ENCODE measurements at regions not wholly inside any gene's neighbourhood (a gene's known extent, or its start where the extent isn't known, plus 50 kb on each side); places are given as distances from the start of the nearest gene placed in this dataset.
"Not testable (repeated sequence)": the region's sequence is repeated elsewhere in the genome, so short reads cannot be mapped to it uniquely, and the experiment has no call there.

DNA sequence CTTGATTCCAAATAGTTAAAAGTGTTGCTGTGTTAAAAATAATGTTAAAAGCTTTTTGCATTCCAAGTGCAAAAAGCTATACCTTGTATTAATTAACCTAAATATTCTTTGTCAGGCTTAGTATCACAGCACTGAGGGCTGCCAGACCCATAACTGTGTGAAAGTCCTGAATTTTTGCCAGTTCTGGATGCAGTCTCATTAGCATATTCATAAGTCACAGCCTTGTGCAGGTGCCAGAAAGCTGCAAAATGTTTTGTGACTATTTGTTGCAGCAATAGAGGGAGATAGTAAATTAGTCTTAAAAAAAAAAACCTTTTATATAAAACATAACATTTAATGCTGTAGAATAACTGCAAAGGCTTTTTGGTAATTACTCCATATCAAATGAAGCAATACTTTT, 56.6 kb downstream of the SLITRK1 start:
- peak in 6 of 10 donors; percentile 26 to 82 (median 44) for DNase-seq
- intact Hi-C loops (cut with DNase I) = loop anchor here (10.0 kb wide), 1 partner anchor 59 kb away; the partner anchor contains the start of gene SLITRK1

DNA sequence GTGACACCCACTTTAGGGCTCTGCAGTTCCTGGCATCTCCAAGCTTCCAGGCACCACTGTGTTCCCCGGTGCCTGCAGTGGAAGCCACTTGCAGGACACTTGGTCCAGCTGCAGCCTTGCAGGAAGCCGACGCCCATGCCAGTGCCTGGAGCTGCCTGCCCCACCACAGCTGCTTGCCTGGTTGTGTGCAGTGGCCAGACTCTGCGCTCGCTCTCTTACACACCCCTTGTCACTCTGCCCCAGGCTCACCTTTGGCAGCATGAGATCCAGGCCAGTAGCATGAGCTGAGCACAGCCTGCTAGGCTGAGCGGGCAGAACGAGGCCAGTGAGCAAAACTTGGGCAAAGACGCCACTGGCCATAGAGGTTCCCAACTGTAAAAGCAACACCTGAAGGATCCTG, 57.7 kb downstream of the SLITRK1 start:
- intact Hi-C loops (cut with DNase I) = loop anchor here (10.0 kb wide), 1 partner anchor 60 kb away; the partner anchor contains the start of gene SLITRK1

DNA sequence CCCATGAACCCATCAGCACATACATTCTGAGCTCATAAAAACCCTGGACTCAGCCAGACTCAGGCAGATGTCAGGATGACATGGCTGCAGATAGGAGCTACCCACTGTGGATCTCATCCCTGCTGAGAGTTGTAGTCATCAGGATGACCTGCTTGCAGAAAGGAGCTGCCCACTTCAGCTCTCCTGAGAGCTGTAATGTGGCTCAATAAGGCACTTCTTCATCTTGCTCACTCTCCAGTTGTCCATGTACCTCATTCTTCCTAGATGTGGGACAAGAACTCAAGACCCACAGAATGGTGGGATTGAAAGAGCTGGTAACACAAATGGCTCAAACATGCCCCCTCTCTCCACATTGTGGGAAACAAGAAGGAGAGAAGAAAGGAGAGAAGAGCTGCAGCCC, 58.2 kb downstream of the SLITRK1 start:
- intact Hi-C loops (cut with DNase I) = loop anchor here (10.0 kb wide), 1 partner anchor 61 kb away; the partner anchor contains the start of gene SLITRK1
- DNase-seq = no peak

More for the DNA sequence above, 57.7 kb downstream of the SLITRK1 start:
- peak in 3 of 10 donors; percentile 34 to 86 (median 53) for DNase-seq

DNA sequence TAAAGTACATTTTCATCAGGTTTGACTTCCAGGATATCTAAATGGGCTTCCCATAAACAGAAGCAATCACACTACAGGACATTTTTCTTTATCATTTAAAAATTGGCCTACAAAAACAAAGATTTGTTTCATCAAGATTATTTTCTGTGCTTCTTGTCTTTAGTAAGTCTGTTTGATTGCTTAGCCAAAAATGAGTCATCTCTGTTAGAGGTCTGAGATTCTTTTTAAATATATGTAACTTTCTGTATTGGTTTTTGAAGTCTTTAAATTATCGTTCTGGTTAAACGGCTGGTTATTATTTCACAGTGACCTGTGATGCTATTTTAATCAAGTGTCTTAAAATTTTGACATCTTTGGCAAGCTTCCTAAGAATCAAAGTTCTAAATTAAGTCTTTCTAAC, 62.7 kb downstream of the SLITRK1 start:
- intact Hi-C loops (cut with DNase I) = loop anchor here (10.0 kb wide), 1 partner anchor 65 kb away; the partner anchor contains the start of gene SLITRK1
- DNase-seq = no peak

DNA sequence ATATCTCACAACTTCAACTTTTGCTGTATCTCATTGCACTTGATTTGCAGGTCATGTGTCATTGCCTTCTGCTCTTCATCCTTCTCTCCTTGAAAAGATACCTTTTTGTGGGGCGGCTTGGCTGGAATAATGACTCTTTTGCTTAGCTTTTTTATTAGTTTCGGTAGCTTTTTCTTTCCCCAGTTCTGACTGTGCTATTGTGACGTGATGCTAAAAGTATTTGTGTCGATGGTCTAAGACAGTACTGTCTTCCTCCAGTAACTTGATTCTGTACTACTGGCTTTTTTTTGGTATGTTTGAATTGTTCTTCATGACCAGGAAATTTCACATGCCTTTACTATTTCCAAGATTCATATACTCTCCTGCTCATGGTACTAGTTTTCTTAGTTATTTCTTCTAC, 63.1 kb downstream of the SLITRK1 start:
- no peak for DNase-seq
- intact Hi-C loops (cut with DNase I) = no loop called here

DNA sequence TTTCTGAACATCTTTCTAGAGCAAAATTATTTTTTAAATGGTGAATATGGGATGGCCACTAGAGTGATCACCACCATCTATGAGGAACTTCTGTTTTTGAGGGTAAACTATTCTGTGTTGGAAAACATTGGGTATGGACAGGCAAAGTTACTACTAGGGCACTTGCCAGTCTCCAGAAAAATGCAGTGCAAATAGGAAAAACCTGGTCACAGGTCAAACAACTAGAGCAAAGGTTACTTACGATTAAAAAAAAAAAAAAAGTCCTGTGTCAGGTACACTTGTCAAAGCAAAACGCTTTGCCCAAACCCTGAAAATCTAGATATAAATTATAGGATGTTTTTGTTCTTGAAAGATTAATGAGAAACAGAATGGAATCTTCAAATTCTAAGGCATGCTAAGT, 66.2 kb downstream of the SLITRK1 start:
- intact Hi-C loops (cut with DNase I) = no loop called here
- no peak for DNase-seq

DNA sequence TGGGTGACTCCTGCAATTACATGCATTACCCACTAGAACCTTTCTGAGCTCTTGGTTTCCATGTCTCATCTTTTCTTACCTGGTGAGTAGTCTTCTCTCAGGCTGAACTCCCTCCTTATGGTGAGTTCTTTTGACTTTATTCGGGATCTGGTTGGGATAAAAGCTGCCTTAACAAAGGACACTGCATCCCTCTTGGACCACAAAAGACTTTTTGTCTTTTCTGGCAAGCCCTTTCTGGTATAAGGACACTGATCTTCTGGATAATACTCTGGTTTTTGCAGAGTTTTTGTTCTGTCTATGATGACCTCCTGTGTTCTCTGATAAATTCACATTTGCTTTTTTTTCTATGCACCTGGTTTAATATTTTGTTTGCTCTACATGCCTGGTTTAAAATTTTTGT, 66.7 kb downstream of the SLITRK1 start:
- no peak for DNase-seq
- intact Hi-C loops (cut with DNase I) = no loop called here

DNA sequence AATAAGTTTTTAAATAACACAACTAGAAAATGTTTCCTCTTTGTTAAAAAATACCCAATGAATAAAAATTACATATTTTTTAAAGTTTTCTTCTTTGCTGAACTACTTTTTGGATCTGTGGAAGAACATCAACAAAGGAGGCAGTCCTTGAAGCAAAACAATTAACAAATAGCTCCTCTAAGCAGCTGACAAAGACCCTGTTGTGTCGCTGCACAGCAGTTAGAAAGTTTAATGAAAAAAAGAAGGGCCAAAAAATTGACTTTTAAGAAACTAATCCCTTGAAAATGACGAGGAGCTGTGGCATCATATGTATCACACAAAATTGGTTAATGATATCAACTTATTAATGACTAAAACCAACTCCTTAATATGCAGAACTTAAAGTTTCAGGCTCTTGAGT, 72.1 kb downstream of the SLITRK1 start:
- DNase-seq = no peak
- intact Hi-C loops (cut with DNase I) = no loop called here

DNA sequence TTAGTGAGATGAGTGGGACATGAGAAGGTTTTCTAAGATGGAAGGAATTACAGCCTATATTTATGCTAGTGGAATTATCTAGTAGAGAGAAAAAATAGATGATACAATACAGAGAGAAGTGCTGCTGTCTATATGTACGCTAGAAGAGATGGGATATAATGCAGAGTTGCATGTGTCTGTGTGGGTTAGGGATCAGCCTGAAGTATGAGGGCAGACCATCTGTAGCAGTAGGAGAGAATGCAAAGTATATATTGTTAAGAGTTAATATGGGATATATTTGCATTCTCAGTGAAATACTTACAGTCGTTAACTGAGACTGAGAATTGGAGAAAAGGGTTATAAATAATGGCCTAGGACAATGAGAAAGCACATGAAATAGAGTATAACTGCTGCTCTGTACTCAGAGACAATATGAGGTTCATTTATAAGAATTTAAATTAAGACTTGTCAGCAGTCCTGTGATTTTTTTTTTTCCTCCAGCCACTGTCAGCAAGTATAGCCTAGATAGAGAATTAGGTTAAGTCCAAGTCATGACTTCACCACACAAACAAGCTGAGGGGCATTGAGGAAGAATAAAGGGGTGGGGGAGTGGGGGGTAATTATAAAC, 77.8 kb downstream of the SLITRK1 start:
- DNase-seq = no peak
- intact Hi-C loops (cut with DNase I) = no loop called here

DNA sequence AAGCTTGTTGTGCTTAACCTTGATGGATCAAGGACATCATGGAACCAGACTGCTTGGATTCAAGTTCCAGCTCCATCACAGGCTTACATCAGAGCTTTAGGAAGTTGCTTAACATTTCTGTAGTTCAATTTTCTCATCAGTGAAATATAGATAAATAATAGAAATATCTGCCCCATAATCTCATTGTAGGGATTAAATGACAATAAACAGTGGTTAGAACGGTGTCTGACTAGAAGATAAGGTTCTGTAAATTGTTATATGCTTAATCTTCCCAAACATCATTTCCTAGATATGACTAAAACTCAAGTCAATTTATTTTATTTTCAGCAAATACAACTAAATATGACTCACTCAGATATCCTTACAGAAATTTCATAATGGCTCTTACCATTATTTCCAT, 83.5 kb downstream of the SLITRK1 start:
- no peak for DNase-seq
- intact Hi-C loops (cut with DNase I) = no loop called here

DNA sequence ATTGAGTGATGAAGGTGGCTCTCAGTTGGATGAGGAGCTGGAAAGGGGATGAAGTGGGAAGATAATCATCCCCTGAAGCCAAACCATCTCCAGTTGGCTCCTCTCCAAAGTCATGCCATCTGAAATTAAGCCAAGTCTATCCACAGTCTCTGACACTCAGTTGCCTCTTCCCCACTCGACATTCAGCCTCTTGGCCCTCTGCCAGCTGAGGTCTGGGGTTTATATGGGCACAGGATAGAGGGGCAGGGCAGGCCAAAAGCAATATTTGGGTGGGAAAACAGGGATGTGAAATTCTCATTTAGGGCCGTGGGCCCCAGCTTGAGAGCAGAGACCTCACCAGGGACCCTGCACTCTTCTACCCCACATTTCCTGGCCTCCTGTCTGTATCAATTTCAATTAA, 85.9 kb downstream of the SLITRK1 start:
- intact Hi-C loops (cut with DNase I) = no loop called here
- DNase-seq = peak in 1 of 10 donors; percentile 67

DNA sequence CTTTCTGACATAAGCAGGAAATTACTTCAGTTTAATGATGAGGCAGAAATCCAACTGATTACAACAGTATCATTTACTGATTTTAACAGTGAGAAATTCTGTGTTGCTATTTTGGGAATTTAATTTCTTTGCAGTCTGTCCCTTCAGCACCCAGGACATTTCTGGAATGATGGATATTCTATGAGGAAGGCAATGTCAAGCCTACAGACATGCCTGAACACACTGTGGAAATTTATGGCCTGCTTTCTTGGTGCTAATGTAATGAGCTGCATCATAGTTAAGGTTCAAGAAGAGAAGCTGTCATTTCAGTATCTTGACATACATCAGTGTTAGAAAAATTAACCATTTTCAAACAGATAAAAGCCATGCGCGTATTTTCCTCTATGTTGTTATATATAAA, 87.7 kb downstream of the SLITRK1 start:
- no peak for DNase-seq
- intact Hi-C loops (cut with DNase I) = no loop called here

DNA sequence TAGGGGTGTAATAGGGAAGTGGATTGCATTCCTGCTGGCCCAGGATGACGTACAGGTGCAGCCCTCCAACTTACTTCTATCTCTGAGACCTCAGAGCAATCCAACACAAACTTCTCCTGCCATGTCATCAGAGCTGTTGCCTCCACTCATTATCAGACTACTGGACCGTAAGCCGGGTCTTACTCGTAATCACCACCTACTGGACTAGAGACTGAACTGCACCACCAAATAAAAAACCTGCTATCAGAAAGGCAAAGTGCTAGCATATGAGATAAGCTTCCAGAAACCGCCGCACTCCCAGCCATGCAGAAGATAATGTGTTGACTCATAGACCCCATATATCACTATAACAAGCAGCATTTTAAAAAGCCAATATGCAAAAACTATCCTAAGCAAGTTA, 102.0 kb downstream of the SLITRK1 start:
- intact Hi-C loops (cut with DNase I) = no loop called here
- no peak for DNase-seq

DNA sequence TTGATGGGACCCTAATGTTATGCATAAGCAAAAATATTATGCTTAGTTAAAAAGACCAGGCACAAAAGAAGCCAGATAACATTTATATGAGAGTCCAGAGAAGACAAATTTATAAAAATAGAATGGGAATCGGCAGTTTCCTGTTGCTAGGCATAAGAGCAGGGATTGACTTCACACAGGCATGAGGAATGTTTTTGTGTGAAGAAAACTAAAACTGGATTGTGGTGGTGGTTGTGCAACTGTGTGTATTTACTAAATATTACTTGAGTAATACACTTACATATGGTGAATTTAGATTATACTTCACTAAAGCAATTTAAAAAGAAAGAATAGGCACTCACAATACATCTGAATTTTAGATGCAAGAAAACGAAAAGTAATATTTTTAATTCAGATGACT, 108.3 kb downstream of the SLITRK1 start:
- intact Hi-C loops (cut with DNase I) = no loop called here
- no peak for DNase-seq

DNA sequence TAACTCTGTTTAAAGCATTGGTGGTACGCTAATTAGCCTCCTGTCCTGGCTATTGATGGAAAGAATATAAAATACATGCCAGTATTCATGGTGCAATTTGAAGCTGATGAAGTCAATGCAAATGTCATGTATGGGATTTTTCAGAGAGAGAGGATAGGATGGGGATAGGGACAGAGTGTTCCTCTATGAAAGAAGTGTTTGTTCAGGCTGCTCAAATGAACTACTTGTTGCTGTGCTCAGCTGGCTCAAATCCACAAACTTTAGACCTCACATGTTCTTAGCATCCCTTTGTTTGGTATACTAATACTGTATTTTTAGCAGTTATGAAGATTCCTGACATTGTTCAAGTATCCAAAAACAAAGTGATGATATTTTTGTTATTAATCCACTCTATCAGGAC, 116.5 kb downstream of the SLITRK1 start:
- intact Hi-C loops (cut with DNase I) = loop anchor here (5.0 to 10.0 kb wide), 2 partner anchors 117 to 131 kb away; partner anchors contain the start of gene SLITRK1
- DNase-seq = peak in 1 of 10 donors; percentile 40

DNA sequence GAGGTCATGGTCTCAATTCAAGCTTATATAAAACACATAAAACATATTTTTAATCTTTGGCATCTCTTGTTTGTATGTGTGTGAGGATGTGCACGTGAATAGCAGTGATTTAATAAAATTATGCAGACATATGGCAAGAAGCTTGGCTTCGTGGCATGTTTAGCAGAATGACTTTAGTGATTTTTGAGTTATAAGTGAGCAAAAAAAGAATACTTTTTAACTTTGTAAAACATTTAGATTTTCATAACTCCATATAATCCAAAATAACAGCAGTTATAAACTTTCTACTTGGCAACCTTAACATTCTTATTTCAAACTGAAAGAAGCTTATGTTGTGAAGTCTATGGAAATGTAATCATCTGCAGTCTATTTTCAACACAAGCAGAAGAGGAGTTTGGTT, 120.6 kb downstream of the SLITRK1 start:
- intact Hi-C loops (cut with DNase I) = loop anchor here (10.0 kb wide), 1 partner anchor 127 kb away; no protein-coding TSS in a partner anchor

DNA sequence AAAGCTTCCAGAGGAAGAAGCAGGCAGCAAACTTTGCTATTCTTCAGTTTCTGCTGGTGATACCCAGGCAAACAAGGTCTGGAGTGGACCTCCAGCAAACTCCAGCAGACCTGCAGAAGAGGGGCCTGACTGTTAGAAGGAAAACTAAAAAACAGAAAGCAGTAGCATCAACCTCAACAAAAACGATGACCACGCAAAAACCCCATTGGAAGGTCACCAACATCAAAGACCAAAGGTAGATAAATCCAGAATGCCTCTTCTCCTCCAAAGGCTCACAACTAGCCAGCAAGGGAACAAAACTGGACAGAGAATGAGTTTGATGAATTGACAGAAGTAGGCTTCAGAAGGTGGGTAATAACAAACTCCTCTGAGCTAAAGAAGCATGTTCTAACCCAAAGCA, 127.1 kb downstream of the SLITRK1 start:
- DNase-seq; intact Hi-C loops (cut with DNase I): not testable (repeated sequence)

More for the DNA sequence above, 120.6 kb downstream of the SLITRK1 start:
- no peak for DNase-seq

DNA sequence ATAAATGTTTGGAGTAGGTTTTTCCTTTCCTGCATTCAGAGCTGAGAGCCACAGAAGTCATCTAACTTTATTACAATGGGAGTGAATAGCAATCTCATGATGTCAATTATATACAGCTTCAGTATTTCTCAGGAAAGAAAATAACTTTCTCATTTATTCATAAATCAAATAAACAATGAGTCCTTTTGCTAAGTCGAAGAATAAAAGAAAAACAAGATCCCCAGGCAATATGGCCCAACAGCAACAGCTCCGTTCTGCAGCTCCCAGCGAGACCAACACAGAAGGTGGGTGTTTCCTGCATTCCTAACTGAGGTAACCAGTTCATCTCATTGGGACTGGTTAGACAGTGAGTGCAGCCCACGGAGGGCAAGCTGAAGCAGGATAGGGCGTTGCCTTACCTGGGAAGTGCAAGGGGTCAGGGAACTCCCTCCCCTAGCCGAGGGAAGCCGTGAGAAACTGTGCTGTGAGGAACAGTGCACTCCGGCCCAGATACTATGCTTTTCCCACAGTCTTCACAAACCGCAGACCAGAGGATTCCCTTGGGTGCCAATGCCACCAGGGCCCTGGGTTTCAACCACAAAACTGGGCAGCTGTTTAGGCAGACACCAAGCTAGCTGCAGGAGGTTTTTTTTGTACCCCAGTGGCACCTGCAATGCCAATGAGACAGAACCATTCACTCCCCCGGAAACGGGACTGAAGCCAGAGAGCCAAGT, 128.2 kb downstream of the SLITRK1 start:
- DNase-seq = peak in 1 of 10 donors; percentile 55
- intact Hi-C loops (cut with DNase I) = no loop called here

DNA sequence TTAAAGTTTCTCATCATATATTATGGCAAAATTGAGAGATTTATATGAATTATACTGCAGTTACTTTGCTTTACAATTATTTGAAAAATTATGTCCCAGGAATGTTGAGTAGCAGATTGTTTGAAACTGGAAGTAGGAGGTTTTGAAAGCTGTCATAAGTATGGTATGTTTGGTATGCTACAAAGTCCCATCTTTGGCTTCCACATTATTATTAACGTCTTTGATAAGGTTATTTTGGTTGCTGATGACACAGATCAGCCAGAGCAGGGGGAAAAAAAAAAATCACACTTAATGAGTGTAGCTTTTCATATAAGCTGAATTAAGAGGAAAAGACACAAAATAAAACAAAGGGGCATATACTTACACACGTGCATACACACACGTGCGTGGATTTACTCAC, 130.1 kb downstream of the SLITRK1 start:
- intact Hi-C loops (cut with DNase I) = no loop called here
- no peak for DNase-seq

DNA sequence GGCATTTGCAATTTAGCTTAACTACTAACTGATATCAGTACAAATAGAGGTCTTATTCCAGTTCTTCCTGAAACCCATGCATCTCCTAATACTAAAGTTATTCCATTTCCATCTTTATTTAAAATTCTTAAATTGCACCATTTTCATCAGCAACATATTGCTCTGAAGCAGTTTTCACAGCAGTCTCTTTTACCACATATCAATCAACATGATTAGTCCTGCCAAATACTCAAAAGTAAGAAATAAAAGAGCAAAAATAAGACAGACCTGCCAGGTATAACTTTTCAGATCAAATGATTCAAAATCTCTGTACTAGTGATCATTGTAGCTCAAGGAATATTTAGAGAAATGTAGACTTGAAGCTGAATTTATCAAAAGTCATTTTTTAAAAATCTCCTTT, 141.7 kb downstream of the SLITRK1 start:
- no peak for DNase-seq
- intact Hi-C loops (cut with DNase I) = no loop called here

DNA sequence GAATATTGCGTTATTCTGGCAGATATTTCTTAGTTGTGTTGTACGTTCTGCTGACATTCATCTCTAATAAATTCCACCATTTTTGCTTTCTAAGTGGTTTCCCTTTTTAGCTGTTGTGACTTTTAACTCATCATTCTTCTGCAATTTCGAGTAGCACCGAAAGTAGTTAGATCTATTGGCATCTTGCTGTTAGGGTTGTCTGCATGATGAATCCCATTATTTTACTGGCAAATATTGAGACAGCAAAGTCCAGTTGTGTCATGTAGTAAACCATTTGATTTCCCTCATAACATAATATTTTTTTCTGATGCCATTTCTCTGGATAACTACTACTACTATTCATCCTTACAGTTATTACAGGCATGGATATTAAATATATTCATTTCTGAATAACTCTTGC, 143.9 kb downstream of the SLITRK1 start:
- intact Hi-C loops (cut with DNase I) = no loop called here
- no peak for DNase-seq

DNA sequence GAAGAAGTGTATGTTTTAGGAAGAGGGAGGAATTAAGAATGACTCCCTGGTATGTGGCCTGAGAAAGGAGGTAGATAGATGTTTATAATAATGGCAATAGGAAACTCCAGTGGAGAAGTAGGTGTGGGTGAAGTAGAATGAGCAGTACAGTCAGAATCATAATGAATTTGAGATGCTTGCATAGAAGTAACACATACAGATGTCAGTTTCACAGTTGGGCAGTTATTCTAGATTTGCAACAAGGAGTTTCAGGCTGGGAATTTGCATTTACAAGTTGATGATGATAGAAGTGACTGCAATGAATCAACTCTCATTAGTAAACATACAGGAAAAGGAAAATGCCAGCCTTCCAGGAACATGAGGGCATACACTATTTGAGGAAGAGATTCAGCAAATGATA, 149.0 kb downstream of the SLITRK1 start:
- no peak for DNase-seq
- intact Hi-C loops (cut with DNase I) = no loop called here

Data from posterior cingulate gyrus (tissue), 11 donors.